H9 (cell line): ENCODE measurements at regions not wholly inside any gene's neighbourhood (a gene's known extent, or its start where the extent isn't known, plus 50 kb on each side); places are given as distances from the start of the nearest gene placed in this dataset.

ENCODE experiments used
- DNase-seq: peaks from one replicate; pipeline ENCODE4 v3.0.0-alpha.2; 2017
- H2AFZ ChIP-seq: one replicate; pipeline ENCODE4 v1.6.1; 2013; ENCODE audit warnings: mild to moderate bottlenecking, low read length, control low read depth, moderate library complexity
- H2AK5ac ChIP-seq: 2 replicates; pipeline ENCODE4 v1.6.1; 2013; ENCODE audit warnings: low read length, control low read depth, mixed read lengths; ENCODE audit not compliant: insufficient read length
- H2BK120ac ChIP-seq: one replicate; pipeline ENCODE4 v1.6.1; 2013; ENCODE audit warnings: low read depth, mild to moderate bottlenecking, low read length, control low read depth, inconsistent platforms; ENCODE audit not compliant: poor library complexity, severe bottlenecking
- H2BK12ac ChIP-seq: 2 replicates; pipeline ENCODE4 v1.6.1; 2013; ENCODE audit warnings: low read length, control low read depth, mixed read lengths, low read depth; ENCODE audit not compliant: insufficient read length
- H2BK15ac ChIP-seq: 2 replicates; pipeline ENCODE4 v1.6.1; 2013; ENCODE audit warnings: low read depth, low read length, control low read depth
- H2BK20ac ChIP-seq: one replicate; pipeline ENCODE4 v1.6.1; 2013; ENCODE audit warnings: low read depth, mild to moderate bottlenecking, low read length, control low read depth, inconsistent platforms; ENCODE audit not compliant: poor library complexity, severe bottlenecking
- H2BK5ac ChIP-seq: 2 replicates; pipeline ENCODE4 v1.6.1; 2013; ENCODE audit warnings: low read length, control low read depth, mixed read lengths; ENCODE audit not compliant: insufficient read length
- H3K14ac ChIP-seq: 2 replicates; pipeline ENCODE4 v1.6.1; 2013; ENCODE audit warnings: low read length, control low read depth; ENCODE audit not compliant: insufficient read depth
- H3K18ac ChIP-seq: 2 replicates; pipeline ENCODE4 v1.6.1; 2013; ENCODE audit warnings: low read depth, mild to moderate bottlenecking, mixed read lengths, low read length, control low read depth; ENCODE audit not compliant: insufficient read length
- H3K23ac ChIP-seq: 2 replicates; pipeline ENCODE4 v1.6.1; 2013; ENCODE audit warnings: low read length, control low read depth, mixed read lengths, low read depth; ENCODE audit not compliant: insufficient read length
- H3K23me2 ChIP-seq: 2 replicates; pipeline ENCODE4 v1.6.1; 2013; ENCODE audit warnings: low read depth, mild to moderate bottlenecking, mixed read lengths, low read length, control low read depth; ENCODE audit not compliant: insufficient read length, poor library complexity, severe bottlenecking
- H3K27ac ChIP-seq: 2 replicates; pipeline ENCODE4 v1.5.1; 2013; ENCODE audit warnings: low read length, control low read depth, mixed read lengths, low read depth; ENCODE audit not compliant: insufficient read length
- H3K27me3 ChIP-seq: 2 replicates; pipeline ENCODE4 v1.6.1; 2013; ENCODE audit warnings: low read length, control low read depth, inconsistent platforms; ENCODE audit not compliant: insufficient read depth
- H3K4ac ChIP-seq: 2 replicates; pipeline ENCODE4 v1.6.1; 2013; ENCODE audit warnings: low read depth, mild to moderate bottlenecking, control low read depth, inconsistent platforms, low read length, moderate library complexity
- H3K4me1 ChIP-seq: 2 replicates; pipeline ENCODE4 v1.6.1; 2013; ENCODE audit warnings: low read length, control low read depth, inconsistent platforms; ENCODE audit not compliant: insufficient read depth
- H3K4me2 ChIP-seq: 2 replicates; pipeline ENCODE4 v1.6.1; 2013; ENCODE audit warnings: low read length, control low read depth, mixed read lengths; ENCODE audit not compliant: insufficient read length, insufficient read depth
- H3K56ac ChIP-seq: 2 replicates; pipeline ENCODE4 v1.6.1; 2013; ENCODE audit warnings: low read depth, mild to moderate bottlenecking, mixed read lengths, low read length, control low read depth; ENCODE audit not compliant: insufficient read length
- H3K79me1 ChIP-seq: 2 replicates; pipeline ENCODE4 v1.6.1; 2013; ENCODE audit warnings: low read depth, mild to moderate bottlenecking, moderate library complexity, low read length, control low read depth, inconsistent platforms; ENCODE audit not compliant: insufficient read depth, poor library complexity, severe bottlenecking
- H3K79me2 ChIP-seq: 2 replicates; pipeline ENCODE4 v1.6.1; 2013; ENCODE audit warnings: low read length, control low read depth, inconsistent platforms; ENCODE audit not compliant: insufficient read depth
- H3K9ac ChIP-seq: 2 replicates; pipeline ENCODE4 v1.6.1; 2013; ENCODE audit warnings: low read length, control low read depth, mixed read lengths; ENCODE audit not compliant: insufficient read length; ENCODE audit errors: extremely low read depth
- H3K9me3 ChIP-seq: one replicate; pipeline ENCODE4 v1.6.1; 2013; ENCODE audit warnings: low read depth, low read length, inconsistent platforms; ENCODE audit not compliant: control insufficient read depth
- H3T11ph ChIP-seq: one replicate; pipeline ENCODE4 v1.6.1; 2013; ENCODE audit warnings: mild to moderate bottlenecking, low read length, control low read depth, inconsistent platforms
- H4K20me1 ChIP-seq: one replicate; pipeline ENCODE4 v1.6.1; 2013; ENCODE audit not compliant: control insufficient read depth, insufficient read length, insufficient read depth
- H4K5ac ChIP-seq: 2 replicates; pipeline ENCODE4 v1.6.1; 2013; ENCODE audit warnings: low read depth, mild to moderate bottlenecking, mixed read lengths, low read length, control low read depth; ENCODE audit not compliant: insufficient read length
- H4K8ac ChIP-seq: replicated peaks from 2 replicates; pipeline ENCODE4 v1.6.1; 2013; ENCODE audit warnings: low read length, control low read depth, mixed read lengths, low read depth; ENCODE audit not compliant: insufficient read length
- H4K91ac ChIP-seq: 2 replicates; pipeline ENCODE4 v1.6.1; 2013; ENCODE audit warnings: low read depth, mild to moderate bottlenecking, moderate library complexity, mixed read lengths, low read length, control low read depth; ENCODE audit not compliant: insufficient read length
- H3K27ac Mint-ChIP-seq, 3 experiments: 2 replicates in 2 of 3; 3 replicates in 1 of 3; pipeline ENCODE4 v1.8.0; 2020 to 2021; ENCODE audit warnings: mixed read lengths in 3 of 3, mild to moderate bottlenecking in 1 of 3, moderate library complexity in 1 of 3
- H3K27me3 Mint-ChIP-seq: 2 replicates; pipeline ENCODE4 v1.8.0; 2021; ENCODE audit warnings: low read depth, mild to moderate bottlenecking, moderate library complexity, mixed read lengths
- H3K36me3 Mint-ChIP-seq, 3 experiments: 2 replicates in 2 of 3; 3 replicates in 1 of 3; pipeline ENCODE4 v1.8.0; 2020 to 2021; ENCODE audit warnings: low read depth in 3 of 3, mixed read lengths in 3 of 3; ENCODE audit not compliant: insufficient read depth in 1 of 3
- H3K4me1 Mint-ChIP-seq, 2 experiments: 2 replicates each; pipeline ENCODE4 v1.8.0; 2020; ENCODE audit warnings: mixed read lengths in 2 of 2
- H3K4me3 Mint-ChIP-seq, 2 experiments: 2 replicates in 1 of 2; 3 replicates in 1 of 2; pipeline ENCODE4 v1.8.0; 2020 to 2021; ENCODE audit warnings: mild to moderate bottlenecking in 2 of 2, mixed read lengths in 2 of 2, moderate library complexity in 1 of 2
- H3K9me3 Mint-ChIP-seq, 2 experiments: 2 replicates in 1 of 2; 3 replicates in 1 of 2; pipeline ENCODE4 v1.8.0; 2020; ENCODE audit warnings: mild to moderate bottlenecking in 2 of 2, mixed read lengths in 2 of 2, moderate library complexity in 1 of 2
- WGBS: extraction: QIAGEN DNeasy Blood & Tissue Kit; methylation state at CpG from one replicate; pipeline ENCODE4 v1.1.7; 2013; ENCODE audit warnings: missing lambda C conversion rate, low lambda C conversion rate, mixed read lengths; ENCODE audit not compliant: insufficient read length; ENCODE audit errors: extremely low coverage; 5-methylcytosine and 5-hydroxymethylcytosine counted together
- TF ChIP-seq, protein P1 (sequence below): fragments of 200-600 bp; sonication (generic); conservative IDR thresholded peaks from 3 replicates; pipeline ENCODE4 v1.8.0; 2021; ENCODE audit warnings: antibody characterized with exemption, mild to moderate bottlenecking

DNA sequence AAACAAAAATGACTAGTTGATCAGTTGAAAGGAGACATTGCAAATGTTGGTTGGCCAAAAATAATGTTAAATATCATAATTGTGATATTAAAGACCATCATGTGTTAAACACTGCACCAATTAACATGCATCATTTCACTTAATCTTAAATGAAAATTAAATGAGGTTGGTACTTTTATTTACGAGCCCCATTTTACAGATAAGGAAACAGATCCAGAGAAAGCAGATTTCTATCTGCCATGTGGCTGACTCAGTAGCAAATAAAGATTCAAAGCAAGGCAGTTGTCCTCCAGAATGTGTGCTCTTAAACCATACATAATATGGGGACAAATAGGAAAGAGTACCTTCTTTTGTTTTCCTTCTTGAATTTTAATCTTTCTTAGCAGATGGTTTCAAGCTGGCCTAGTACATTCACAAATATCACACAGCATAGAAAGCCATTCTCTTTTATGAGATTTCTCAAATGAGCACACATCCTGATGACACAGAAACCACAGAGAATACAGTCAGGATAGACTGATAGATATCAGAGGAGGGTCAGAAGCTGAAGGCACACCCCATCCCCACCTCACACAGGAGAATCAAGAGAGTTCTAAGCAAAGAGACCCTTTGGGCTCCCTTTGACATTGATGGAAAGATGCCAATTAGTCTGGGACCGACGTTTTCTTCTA, 647.9 kb upstream of the CAMK1G start:
- no peak overlapping the region for H3T11ph ChIP-seq
- no peak overlapping the region for H3K4ac ChIP-seq
- Mint-ChIP-seq H3K27ac (no peak overlapping the region), H3K4me1 (peaks cover 18 to 22% of the 10 kb centered on the region in 2 experiments), H3K4me3 (no peak overlapping the region), H3K27me3 (no peaks in the 10 kb centered on the region), H3K9me3 (no peaks in the 10 kb centered on the region), H3K36me3 (no peaks in the 10 kb centered on the region)
- H3K27ac ChIP-seq, result no peak overlapping the region
- no peak overlapping the region for H3K14ac ChIP-seq
- H3K27me3 ChIP-seq, result no peaks in the 10 kb centered on the region
- no peaks in the 10 kb centered on the region for H3K79me2 ChIP-seq
- no peaks in the 10 kb centered on the region for H4K20me1 ChIP-seq
- no peak overlapping the region for H2BK20ac ChIP-seq
- H3K56ac ChIP-seq, result no peak overlapping the region
- H2BK5ac ChIP-seq, result no peak overlapping the region
- WGBS, result no CpG with 5 or more reads among the region's 3 CpGs
- no peak overlapping the region for H2AK5ac ChIP-seq
- H3K4me1 ChIP-seq, result no peaks in the 10 kb centered on the region
- no peaks in the 10 kb centered on the region for H3K9me3 ChIP-seq
- no peak overlapping the region for H4K8ac ChIP-seq
- H2BK12ac ChIP-seq, result no peak overlapping the region
- no peak overlapping the region for H3K4me2 ChIP-seq
- H4K91ac ChIP-seq, result no peak overlapping the region
- no peak for DNase-seq
- H3K9ac ChIP-seq, result no peak overlapping the region
- no peak overlapping the region for H2BK120ac ChIP-seq
- H3K18ac ChIP-seq, result no peak overlapping the region
- H4K5ac ChIP-seq, result no peak overlapping the region
- H2BK15ac ChIP-seq, result no peak overlapping the region
- no peaks in the 10 kb centered on the region for H3K79me1 ChIP-seq
- TF ChIP-seq, protein P1, sequence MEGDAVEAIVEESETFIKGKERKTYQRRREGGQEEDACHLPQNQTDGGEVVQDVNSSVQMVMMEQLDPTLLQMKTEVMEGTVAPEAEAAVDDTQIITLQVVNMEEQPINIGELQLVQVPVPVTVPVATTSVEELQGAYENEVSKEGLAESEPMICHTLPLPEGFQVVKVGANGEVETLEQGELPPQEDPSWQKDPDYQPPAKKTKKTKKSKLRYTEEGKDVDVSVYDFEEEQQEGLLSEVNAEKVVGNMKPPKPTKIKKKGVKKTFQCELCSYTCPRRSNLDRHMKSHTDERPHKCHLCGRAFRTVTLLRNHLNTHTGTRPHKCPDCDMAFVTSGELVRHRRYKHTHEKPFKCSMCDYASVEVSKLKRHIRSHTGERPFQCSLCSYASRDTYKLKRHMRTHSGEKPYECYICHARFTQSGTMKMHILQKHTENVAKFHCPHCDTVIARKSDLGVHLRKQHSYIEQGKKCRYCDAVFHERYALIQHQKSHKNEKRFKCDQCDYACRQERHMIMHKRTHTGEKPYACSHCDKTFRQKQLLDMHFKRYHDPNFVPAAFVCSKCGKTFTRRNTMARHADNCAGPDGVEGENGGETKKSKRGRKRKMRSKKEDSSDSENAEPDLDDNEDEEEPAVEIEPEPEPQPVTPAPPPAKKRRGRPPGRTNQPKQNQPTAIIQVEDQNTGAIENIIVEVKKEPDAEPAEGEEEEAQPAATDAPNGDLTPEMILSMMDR, result no peak
- H2AFZ ChIP-seq, result no peak overlapping the region
- no peaks in the 10 kb centered on the region for H3K23me2 ChIP-seq
- H3K23ac ChIP-seq, result no peak overlapping the region
